Ascending aorta (tissue), 2 donors: ENCODE measurements at regions not wholly inside any gene's neighbourhood (a gene's known extent, or its start where the extent isn't known, plus 50 kb on each side); places are given as distances from the start of the nearest gene placed in this dataset.
A peak's percentile ranks its signal among the peaks of the same experiment; 100 is the strongest.

ENCODE experiments used
- DNase-seq, 2 donors: peaks; one replicate each; pipeline ENCODE4 v3.0.0-alpha.2; 2019; ENCODE audit warnings: low spot score in 2 of 2
- H3K27ac ChIP-seq, 2 donors: fragments of 200-600 bp; sonication (generic); one replicate each; pipeline ENCODE4 v1.5.1; 2016 to 2017; ENCODE audit warnings: mild to moderate bottlenecking in 1 of 2
- H3K27me3 ChIP-seq: fragments of 200-600 bp; sonication (generic); one replicate; pipeline ENCODE4 v1.5.1; 2017
- H3K36me3 ChIP-seq, 2 donors: fragments of 200-600 bp; sonication (generic); one replicate each; pipeline ENCODE4 v1.5.1; 2016
- H3K4me1 ChIP-seq, 2 donors: fragments of 200-600 bp; sonication (generic); one replicate each; pipeline ENCODE4 v1.5.1; 2016 to 2017; ENCODE audit warnings: mild to moderate bottlenecking in 1 of 2
- H3K4me3 ChIP-seq, 2 donors: fragments of 200-600 bp; sonication (generic); one replicate each; pipeline ENCODE4 v1.5.1; 2016 to 2017; ENCODE audit warnings: mild to moderate bottlenecking in 1 of 2
- H3K9me3 ChIP-seq, 2 donors: fragments of 200-600 bp; sonication (generic); one replicate each; pipeline ENCODE4 v1.5.1; 2016
- CTCF ChIP-seq, 3 experiments: fragments of 200-600 bp in 2 of 3; fragments of 450-650 bp in 1 of 3; sonication (generic) in 2 of 3; IDR thresholded peaks; one replicate each; pipeline ENCODE4 v1.5.1; 2016 to 2019; ENCODE audit warnings: antibody characterized with exemption in 3 of 3, mild to moderate bottlenecking in 1 of 3, moderate library complexity in 1 of 3
- intact Hi-C: fragments of 100-400 bp; cut with DNase I; formaldehyde crosslinking; loops from one replicate; pipeline ENCODE4 v1.15.1; 2023

- peaks cover 7 to 20% of the 10 kb centered on the region in 2 donors for H3K4me1 ChIP-seq
- intact Hi-C loops: no loop called here
- DNase-seq: no peak
- no peaks in the 10 kb centered on the region for H3K9me3 ChIP-seq
- H3K27me3 ChIP-seq: no peaks in the 10 kb centered on the region
- H3K4me3 ChIP-seq: peak overlapping the region in 1 of 2 donors; percentile 1
- TF ChIP-seq CTCF (IDR thresholded peaks at IDR 0.05): no peak
- peak overlapping the region; percentile 3 to 62 for H3K27ac ChIP-seq
- H3K36me3 ChIP-seq: no peaks in the 10 kb centered on the region
Measured at GRCh38 chr16:85366031-85366763, 246.9 kb upstream of the GSE1 start.

- no peak for DNase-seq
- no peak overlapping the region for H3K4me3 ChIP-seq
- TF ChIP-seq CTCF (IDR thresholded peaks at IDR 0.05): no peak
- no peak overlapping the region for H3K27ac ChIP-seq
- H3K4me1 ChIP-seq: peaks cover 13 to 29% of the 10 kb centered on the region in 2 donors
- H3K9me3 ChIP-seq: no peaks in the 10 kb centered on the region
- H3K27me3 ChIP-seq: no peaks in the 10 kb centered on the region
- intact Hi-C loops: no loop called here
- H3K36me3 ChIP-seq: no peaks in the 10 kb centered on the region
Measured at GRCh38 chr16:85367485-85367884, 245.6 kb upstream of the GSE1 start.

GRCh38 chr16:85369060-85369459 lies 244.1 kb upstream of the GSE1 start:
- H3K27ac ChIP-seq: peak overlapping the region in 1 of 2 donors; percentile 25
- H3K4me3 ChIP-seq: no peak overlapping the region
- no peaks in the 10 kb centered on the region for H3K27me3 ChIP-seq
- no peak for DNase-seq
- no peaks in the 10 kb centered on the region for H3K36me3 ChIP-seq
- intact Hi-C loops: no loop called here
- no peak for TF ChIP-seq CTCF (IDR thresholded peaks at IDR 0.05)
- H3K4me1 ChIP-seq: peaks cover 20 to 39% of the 10 kb centered on the region in 2 donors
- H3K9me3 ChIP-seq: no peaks in the 10 kb centered on the region

GRCh38 chr16:85369741-85370528 lies 243.2 kb upstream of the GSE1 start:
- H3K27ac ChIP-seq: peak overlapping the region; percentile 82 to 87
- intact Hi-C loops: loop anchor here (1.0 to 5.0 kb wide), 6 partner anchors 19 to 248 kb away; no protein-coding TSS in a partner anchor
- no peaks in the 10 kb centered on the region for H3K9me3 ChIP-seq
- H3K27me3 ChIP-seq: no peaks in the 10 kb centered on the region
- peak in 1 of 2 donors; percentile 87 for DNase-seq
- peak; percentile 83 to 89 (median 84) for TF ChIP-seq CTCF (IDR thresholded peaks at IDR 0.05)
- peaks cover 20 to 39% of the 10 kb centered on the region in 2 donors for H3K4me1 ChIP-seq
- no peaks in the 10 kb centered on the region for H3K36me3 ChIP-seq
- peak overlapping the region in 1 of 2 donors; percentile 51 for H3K4me3 ChIP-seq

- no peaks in the 10 kb centered on the region for H3K9me3 ChIP-seq
- no peaks in the 10 kb centered on the region for H3K27me3 ChIP-seq
- peaks cover 20 to 39% of the 10 kb centered on the region in 2 donors for H3K4me1 ChIP-seq
- no peak for DNase-seq
- H3K36me3 ChIP-seq: no peaks in the 10 kb centered on the region
- peak overlapping the region; percentile 82 to 87 for H3K27ac ChIP-seq
- no peak for TF ChIP-seq CTCF (IDR thresholded peaks at IDR 0.05)
- intact Hi-C loops: loop anchor here (1.0 to 5.0 kb wide), 6 partner anchors 20 to 248 kb away; no protein-coding TSS in a partner anchor
- peak overlapping the region in 1 of 2 donors; percentile 51 for H3K4me3 ChIP-seq
Measured at GRCh38 chr16:85370543-85370880, 242.6 kb upstream of the GSE1 start.
